ENCODE measurements at regions not wholly inside any gene's neighbourhood (a gene's known extent, or its start where the extent isn't known, plus 50 kb on each side); places are given as distances from the start of the nearest gene placed in this dataset.

- no peak for TF ChIP-seq CTCF (conservative IDR thresholded peaks at IDR 0.05)
Observed at GRCh38 chr2:129883121-129883520, 96.3 kb upstream of the RAB6C start.

DNA sequence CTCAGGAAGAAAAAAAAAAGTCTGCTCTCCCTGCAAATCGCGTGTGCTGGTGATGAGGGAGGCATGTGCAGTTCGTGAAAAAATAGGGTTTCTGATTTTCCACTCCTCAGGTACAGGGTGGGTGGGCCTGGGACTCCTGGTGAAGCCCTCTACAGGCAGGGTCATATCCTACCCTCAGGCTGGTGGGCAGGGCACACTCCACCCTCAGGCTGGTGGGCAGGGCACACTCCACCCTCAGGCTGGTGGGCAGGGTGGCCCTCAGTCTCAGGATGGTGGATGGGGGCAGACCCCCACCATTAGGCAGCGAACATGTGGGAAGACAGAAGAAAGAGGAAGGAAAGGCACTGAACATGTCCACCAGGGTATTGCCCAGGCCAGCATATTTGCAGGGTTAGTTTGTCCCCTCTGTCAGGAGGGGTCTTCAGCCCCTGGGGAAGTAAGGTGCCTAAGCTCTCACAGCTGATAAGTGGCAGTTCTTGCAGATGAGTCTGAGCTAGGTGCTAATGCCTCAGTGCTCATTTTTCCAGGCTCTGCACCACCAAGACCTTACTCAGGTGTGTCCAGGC, 95.2 kb upstream of the RAB6C start:
- no peak for TF ChIP-seq CTCF (conservative IDR thresholded peaks at IDR 0.05)
- H3K27ac ChIP-seq = no peak overlapping the region

More at GRCh38 chr2:129883121-129883520, 96.3 kb upstream of the RAB6C start:
- no peak overlapping the region for H3K27ac ChIP-seq

- H3K27ac ChIP-seq = no peak overlapping the region
- TF ChIP-seq CTCF (conservative IDR thresholded peaks at IDR 0.05) = no peak
Observed at GRCh38 chr2:129885735-129886134, 93.7 kb upstream of the RAB6C start.

GRCh38 chr2:129887688-129888266, 91.7 kb upstream of the RAB6C start:
- TF ChIP-seq CTCF (conservative IDR thresholded peaks at IDR 0.05) = no peak
- no peak overlapping the region for H3K27ac ChIP-seq

GRCh38 chr2:129888461-129888860, 91.0 kb upstream of the RAB6C start:
- H3K27ac ChIP-seq = no peak overlapping the region
- TF ChIP-seq CTCF (conservative IDR thresholded peaks at IDR 0.05) = no peak

GRCh38 chr2:129888896-129889295, 90.6 kb upstream of the RAB6C start:
- TF ChIP-seq CTCF (conservative IDR thresholded peaks at IDR 0.05) = no peak
- no peak overlapping the region for H3K27ac ChIP-seq

GRCh38 chr2:129891341-129892320, 87.8 kb upstream of the RAB6C start:
- H3K27ac ChIP-seq = no peak overlapping the region
- TF ChIP-seq CTCF (conservative IDR thresholded peaks at IDR 0.05) = no peak

All from VCaP (cell line).